Stimulated activated CD8-positive, alpha-beta memory T cell treated with anti-CD3 and anti-CD28 coated beads, Interleukin-4, amount 100 ng/mL, for 24 hours (primary cell): ENCODE measurements at regions not wholly inside any gene's neighbourhood (a gene's known extent, or its start where the extent isn't known, plus 50 kb on each side); places are given as distances from the start of the nearest gene placed in this dataset.

Source experiments
- DNase-seq: peaks from one replicate; pipeline ENCODE4 v3.0.0-alpha.2; 2020; ENCODE audit warnings: low read depth

- no peak for DNase-seq
These were observed 851.6 kb downstream of the CENPC start for GRCh38 chr4:66693694-66694093.

DNA sequence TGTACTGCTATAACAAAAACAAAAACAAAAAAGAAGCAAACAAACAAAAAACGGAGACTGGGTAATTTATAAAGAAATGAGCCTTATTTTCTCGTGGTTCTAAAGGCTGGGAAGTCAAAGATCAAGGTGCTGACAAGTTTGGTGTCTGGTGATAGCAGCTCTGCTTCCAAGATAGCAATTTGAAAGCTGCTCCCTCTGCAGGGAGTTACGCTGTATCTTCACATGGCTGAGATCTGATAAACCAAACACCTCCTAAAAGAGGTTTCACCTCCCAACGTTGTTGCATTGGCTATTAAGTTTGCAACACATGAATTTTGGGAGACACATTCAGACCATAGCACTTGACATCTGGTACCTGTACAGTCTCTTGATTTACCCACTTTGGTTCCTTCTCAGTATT, 854.2 kb downstream of the CENPC start:
- DNase-seq = no peak

DNA sequence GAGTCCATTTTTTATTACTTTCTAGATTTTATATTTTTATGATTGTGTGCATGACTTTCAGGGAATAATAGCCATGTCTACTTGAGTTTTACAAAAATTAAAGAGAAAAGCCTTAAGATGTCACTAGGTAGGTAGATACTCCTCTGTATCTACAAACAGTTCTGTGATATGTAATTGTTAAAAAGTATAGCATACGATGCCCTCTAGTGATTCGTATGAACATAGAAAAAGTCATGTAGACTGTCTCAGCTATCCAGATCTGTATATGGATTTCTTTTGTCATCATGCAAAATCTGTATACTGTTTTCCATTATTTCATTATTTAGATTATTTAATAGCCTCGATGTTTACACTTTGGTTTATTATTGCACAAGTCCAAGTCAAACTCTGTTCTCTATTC, 856.6 kb downstream of the CENPC start:
- DNase-seq = no peak

- no peak for DNase-seq
These were observed 857.8 kb downstream of the CENPC start for GRCh38 chr4:66687459-66687858.

DNA sequence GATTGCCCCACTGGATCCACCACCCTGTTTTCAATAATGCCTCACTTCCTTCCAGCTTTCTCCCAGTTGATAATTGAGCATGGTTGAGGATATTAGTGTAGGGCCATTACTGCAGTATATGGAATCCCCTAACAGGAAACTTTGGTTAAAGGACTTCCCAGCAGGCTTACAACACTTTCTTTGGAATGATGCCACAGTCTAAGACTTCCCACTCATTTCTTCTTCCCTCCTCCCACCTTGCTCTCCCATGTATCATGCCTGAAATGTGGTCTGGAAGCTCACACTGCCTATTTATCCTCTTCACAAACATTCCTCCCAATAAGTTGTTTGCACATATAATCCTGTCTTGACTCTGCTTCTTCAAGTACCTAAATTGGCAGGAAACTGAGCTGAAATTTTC, 863.3 kb downstream of the CENPC start:
- no peak for DNase-seq

DNA sequence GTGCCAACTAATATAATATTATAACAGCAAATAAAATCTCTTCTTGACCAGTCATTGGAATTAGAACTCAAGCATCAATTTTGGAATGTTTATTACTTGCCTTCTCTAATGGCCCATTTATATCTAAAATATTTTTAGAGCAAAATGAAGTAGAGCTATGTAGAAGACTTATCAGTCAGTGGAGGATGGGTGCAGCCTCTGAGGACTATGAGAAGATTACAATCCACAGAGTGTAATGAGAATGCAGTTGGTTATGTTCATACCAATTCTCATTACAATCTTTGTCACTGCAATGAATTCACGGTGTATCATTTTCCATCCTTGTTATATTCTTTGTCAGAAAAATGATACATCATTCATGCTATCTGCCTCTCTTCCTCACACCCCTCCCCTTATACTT, 878.1 kb downstream of the CENPC start:
- DNase-seq = no peak

DNA sequence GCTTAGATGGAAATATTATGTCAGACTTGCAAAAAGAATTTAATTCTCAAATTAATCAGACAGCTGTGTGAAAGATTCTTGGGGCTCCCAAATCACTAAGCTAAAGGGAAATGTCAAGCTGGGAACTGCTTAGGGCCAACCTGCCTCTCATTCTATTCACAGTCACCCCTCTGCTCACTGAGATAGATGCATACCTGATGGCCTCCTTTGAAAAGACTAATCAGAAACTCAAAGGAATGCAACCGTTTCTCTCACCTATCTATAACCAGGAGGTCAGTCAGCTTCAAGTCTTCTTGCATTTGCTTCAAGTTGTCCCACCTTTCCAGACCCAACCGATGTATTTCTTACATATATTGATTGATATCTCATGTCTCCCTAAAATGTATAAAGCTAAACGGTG, 882.7 kb downstream of the CENPC start:
- no peak for DNase-seq

GRCh38 chr4:66658809-66659208, 886.5 kb downstream of the CENPC start:
- no peak for DNase-seq

GRCh38 chr4:66655505-66655904, 889.8 kb downstream of the CENPC start:
- DNase-seq = no peak

- no peak for DNase-seq
These were observed 891.4 kb downstream of the CENPC start for GRCh38 chr4:66653937-66654336.

DNA sequence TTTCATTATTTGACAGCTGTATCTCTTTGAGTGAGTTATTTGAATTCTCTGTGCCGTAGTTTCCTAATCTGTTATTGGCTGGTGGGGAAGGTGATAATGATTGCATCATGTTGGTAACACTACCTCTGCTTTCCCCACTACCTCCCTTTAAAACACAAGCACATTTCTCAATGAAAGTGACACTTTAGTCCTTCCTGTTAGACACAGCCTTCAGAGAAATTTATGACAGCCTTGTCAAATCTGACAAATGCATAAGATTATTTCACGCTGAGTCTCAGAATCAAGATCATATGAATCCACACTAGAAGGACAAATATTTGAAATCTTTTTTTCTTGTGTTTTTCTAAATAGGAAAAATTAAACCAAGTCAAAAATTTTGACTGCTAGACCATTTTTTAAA, 896.1 kb downstream of the CENPC start:
- no peak for DNase-seq

- DNase-seq = no peak
These were observed 897.4 kb downstream of the CENPC start for GRCh38 chr4:66647926-66648325.

DNA sequence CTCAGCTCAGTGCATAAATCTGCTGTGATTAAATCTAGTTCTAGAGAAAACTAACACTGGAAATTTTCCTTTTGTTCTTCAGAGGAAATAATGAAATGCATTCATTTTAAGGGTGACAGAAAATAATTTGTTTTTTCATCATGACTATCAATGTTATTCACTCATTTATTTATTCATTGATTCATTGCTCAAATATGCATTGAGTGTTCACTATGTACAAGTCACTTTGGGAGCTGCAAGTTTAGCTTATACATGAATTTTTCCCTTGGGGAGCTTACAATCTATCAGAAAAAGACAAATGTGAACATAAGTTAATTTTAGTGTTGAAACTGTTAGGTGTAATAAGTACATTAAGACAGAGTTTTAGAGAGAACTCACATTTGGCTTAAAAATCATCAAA, 897.8 kb downstream of the CENPC start:
- no peak for DNase-seq

DNA sequence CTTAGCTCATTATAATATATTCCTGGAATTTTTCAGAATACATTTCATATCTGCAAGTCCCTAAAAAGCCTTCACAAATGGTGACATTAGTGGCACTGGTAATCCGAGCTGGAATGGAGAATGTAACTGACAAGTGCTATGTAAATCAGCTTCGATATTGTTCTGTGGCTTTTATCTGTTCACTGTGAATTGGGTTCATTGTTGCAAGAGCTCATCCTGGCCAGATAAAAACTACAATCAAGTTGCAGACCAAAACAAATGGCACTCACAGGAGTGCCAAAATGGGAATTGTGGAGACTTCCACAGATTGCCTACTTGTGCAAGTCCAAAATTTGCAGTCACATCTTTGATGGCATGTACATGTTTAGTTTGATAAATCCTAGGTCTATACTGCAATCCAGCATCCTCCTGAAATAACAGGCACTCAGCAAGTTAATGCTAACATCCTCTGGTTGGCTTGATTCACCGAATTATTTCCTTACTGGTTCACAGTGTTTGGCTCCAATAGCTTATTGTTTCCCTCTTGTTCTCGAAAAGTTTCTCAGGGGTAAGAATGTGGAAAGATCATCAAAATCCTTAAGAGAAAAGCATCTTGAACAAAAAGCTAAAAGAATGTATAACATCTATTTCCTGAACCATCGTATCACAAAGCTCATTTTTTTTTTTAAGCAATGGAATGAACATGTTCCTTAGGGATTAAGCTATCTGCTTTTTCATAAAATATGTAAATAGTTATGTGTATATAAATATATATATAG, 904.9 kb downstream of the CENPC start:
- DNase-seq = no peak

GRCh38 chr4:66639361-66639760, 905.9 kb downstream of the CENPC start:
- no peak for DNase-seq

- DNase-seq = no peak
These were observed 909.0 kb downstream of the CENPC start for GRCh38 chr4:66636349-66636748.

GRCh38 chr4:66633477-66633876, 911.8 kb downstream of the CENPC start:
- no peak for DNase-seq

- no peak for DNase-seq
These were observed 915.4 kb downstream of the CENPC start for GRCh38 chr4:66629927-66630326.

GRCh38 chr4:66628146-66628545, 917.2 kb downstream of the CENPC start:
- DNase-seq = no peak

DNA sequence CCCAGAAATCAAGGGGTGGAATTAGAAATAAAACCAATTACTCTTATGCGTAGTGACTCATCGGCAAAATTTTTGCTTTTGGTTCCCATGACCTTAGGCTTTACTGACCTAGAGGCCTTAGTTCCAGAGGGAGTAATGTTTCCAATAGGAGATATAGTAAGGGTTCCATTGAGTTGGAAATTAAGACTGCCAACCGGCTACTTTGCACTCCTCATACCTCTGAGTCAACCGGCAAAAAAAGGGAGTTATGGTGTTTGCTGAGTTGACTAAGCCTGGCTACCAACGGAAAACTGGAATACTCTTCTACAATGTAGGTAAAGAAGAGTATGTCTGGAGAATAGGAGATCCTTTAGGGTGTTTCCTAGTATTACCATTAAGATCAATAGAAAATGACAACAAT, 919.8 kb downstream of the CENPC start:
- DNase-seq = no peak

DNA sequence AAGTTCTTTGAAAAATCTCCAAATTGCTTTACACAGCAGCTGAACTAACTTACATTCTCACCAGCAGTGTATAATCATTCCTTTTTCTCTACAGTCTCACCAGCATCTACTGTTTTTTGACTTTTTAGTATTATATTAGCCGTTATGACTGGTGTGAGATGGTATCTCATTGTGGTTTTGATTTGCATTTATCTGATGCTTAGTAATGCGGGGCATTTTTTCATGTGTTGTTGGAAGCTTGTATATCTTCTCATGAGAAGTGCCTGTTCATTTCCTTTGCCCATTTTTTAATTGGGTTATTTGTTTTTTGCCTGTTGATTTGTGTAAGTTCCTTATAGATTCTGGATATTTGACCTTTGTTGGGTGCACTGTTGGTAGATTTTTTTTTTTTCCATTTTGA, 931.7 kb downstream of the CENPC start:
- DNase-seq = no peak

GRCh38 chr4:66609014-66609413, 936.3 kb downstream of the CENPC start:
- no peak for DNase-seq

- no peak for DNase-seq
These were observed 936.6 kb upstream of the EPHA5 start for GRCh38 chr4:66606908-66607307.

DNA sequence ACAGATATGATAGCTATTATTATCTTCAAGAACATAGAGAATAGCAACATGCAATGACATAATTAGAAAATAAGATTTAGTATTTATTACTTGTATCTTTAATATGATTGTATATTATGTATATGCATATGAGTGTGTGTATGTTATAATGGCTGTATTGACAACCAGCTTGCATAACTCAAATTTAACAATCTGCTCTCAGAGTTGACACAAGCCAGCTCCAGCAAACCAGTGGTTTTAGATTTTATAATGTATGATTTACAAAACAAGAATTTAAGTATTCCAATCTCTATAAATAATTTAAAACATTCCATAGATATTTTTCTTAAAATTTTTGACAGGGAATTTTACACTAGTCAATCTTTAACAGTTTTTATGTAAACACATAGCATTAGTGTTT, 935.9 kb upstream of the EPHA5 start:
- no peak for DNase-seq

DNA sequence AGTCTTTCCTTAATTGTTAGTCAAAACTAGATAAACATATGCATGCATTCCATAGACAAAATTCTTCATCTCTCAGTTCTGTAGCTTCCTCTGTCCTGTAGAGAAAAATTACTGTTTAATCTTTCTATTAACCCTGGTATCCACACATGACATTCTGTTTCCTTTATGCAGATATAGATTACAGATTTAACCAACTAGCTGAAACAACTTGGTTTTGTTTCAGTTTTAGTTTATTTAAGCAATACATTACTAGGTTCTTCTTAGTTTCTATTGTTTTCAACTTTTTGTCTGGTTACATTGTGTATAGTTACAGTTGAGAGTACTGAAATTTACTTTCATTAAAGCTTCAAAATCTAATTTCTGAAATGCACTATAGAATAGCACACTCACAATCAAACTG, 933.9 kb upstream of the EPHA5 start:
- DNase-seq = no peak
